ENCODE measurements at regions not wholly inside any gene's neighbourhood (a gene's known extent, or its start where the extent isn't known, plus 50 kb on each side); places are given as distances from the start of the nearest gene placed in this dataset.

DNA sequence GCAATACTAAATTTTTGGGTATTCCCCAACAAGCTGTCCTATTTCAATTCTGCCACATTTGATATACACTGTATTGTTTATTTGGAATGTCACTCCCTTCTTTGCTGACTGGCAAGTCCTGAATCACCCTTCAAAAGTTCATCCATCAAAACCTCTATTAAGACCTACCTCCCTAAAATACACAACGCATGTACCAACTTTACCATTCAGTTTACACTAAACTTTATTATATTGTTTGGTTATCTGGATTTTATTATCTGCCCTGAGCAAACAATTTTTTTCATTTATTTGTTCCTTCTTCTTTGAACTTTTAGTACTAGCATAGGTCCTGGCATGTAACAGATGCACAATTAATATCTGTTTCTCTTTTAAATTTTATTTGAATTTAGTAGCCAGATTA is 958.2 kb upstream of the ADGRB3 start:
- intact Hi-C loops (cut with micrococcal nuclease) = no loop called here
- H3K9me3 Mint-ChIP-seq = no peaks in the 10 kb centered on the region
- H3K36me3 Mint-ChIP-seq (ENCODE audit: low read depth) = no peaks in the 10 kb centered on the region
- H3K27ac Mint-ChIP-seq = no peak overlapping the region
- no peaks in the 10 kb centered on the region for H3K27me3 Mint-ChIP-seq (ENCODE audit: low read depth)
- no peak overlapping the region for H3K4me3 Mint-ChIP-seq (ENCODE audit: low read depth)
- H3K4me1 Mint-ChIP-seq (ENCODE audit: low read depth) = no peaks in the 10 kb centered on the region
- DNase-seq (ENCODE audit: low spot score) = no peak

DNA sequence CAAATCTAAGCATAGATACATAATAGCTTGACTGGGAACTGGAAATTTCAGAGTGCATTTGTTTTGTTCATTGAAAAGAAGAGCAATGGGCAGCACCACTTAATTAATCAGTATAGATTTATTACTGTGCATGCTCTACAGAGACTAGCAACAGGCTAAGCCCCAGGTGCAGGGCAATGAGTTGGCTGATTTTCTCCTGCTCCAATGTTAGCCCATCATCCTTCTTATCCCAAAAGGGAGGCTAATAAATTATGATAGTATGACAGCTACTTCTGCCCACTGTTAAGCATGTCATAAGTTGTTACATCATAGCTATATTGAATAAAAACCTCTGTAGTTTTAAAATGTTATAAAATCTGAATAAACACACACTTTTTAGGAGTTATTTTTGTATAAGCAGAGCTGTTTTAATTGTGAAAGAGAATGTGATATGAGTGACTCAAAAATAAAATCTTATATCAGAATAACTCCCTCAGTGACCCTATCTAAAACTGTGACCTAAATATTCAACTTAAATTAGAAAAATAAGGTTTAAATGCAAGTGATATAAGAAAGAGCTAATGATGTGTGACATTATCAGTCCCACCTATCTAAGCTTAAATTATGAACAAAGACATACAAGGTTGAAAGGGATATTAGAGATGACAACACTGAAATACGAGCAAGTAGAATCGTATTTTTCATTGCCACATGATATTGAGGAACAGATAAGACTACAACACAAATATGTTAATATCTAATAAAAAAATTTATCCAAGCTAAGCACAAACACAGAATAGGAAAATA is 967.3 kb upstream of the ADGRB3 start:
- Mint-ChIP-seq H3K4me1 (ENCODE audit: low read depth) (no peaks in the 10 kb centered on the region), H3K27me3 (ENCODE audit: low read depth) (no peaks in the 10 kb centered on the region), H3K9me3 (peaks cover 3% of the 10 kb centered on the region), H3K27ac (no peak overlapping the region), H3K4me3 (ENCODE audit: low read depth) (no peak overlapping the region), H3K36me3 (ENCODE audit: low read depth) (no peaks in the 10 kb centered on the region)
- intact Hi-C loops (cut with micrococcal nuclease) = no loop called here
- no peak for DNase-seq (ENCODE audit: low spot score)

DNA sequence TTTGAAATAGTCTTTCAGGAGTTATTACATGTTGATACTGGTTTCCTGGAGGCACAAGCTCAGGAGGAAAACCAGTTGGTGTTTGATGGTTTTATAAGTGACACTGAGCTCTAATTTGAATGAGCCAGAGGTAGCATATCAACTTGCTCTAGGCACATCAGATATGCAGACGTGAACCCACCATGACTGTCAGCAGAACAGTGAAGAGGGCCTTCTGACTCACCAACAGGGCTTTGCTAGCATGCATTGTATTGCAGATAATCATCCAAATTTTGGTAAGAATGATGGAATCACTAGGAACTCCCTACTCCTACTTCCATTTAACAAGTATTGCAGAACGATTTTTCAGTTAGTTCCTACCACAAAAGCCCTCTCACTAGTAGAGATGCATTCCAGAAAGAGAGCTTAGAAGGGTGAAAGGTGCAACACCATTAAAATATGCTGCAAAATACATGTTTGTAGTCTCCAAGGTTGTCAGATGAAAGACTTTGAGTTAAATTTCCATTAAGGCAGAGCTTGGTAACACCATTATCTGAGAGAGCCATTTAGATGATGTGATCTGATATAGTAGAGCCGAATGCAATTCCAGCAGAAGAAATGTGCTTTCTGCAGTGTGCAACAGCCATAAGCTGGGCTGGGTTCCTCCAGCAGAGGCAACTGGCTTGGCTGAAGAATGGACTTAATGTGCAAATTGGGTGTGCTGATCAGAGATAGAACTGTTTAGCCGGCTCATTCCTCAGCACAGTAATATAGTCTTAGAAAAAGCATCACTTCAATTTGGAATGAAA is 968.7 kb upstream of the ADGRB3 start:
- Mint-ChIP-seq H3K27me3 (ENCODE audit: low read depth) (no peaks in the 10 kb centered on the region), H3K36me3 (ENCODE audit: low read depth) (no peaks in the 10 kb centered on the region), H3K4me3 (ENCODE audit: low read depth) (no peak overlapping the region), H3K4me1 (ENCODE audit: low read depth) (no peaks in the 10 kb centered on the region), H3K9me3 (peaks cover 3% of the 10 kb centered on the region), H3K27ac (no peak overlapping the region)
- intact Hi-C loops (cut with micrococcal nuclease) = no loop called here
- DNase-seq (ENCODE audit: low spot score) = no peak

DNA sequence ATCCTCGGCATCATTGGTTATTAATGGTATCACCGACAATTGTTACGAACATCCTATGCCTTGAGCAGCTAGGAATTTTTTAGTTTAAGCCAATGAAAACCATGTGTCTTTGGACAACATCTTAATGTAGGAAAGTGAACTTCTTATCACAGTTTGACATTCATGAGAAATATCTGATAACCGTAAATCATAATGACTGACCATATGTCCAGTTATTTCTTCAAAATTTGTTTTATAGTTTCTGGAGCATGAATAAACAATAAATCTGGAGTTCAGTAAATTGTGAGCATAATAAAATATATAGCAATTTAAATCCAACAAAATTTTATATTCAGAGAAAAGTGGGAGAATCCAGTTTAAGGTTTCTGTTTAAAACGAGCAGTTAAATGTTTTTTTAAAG is 970.1 kb upstream of the ADGRB3 start:
- no peaks in the 10 kb centered on the region for H3K27me3 Mint-ChIP-seq (ENCODE audit: low read depth)
- no peaks in the 10 kb centered on the region for H3K36me3 Mint-ChIP-seq (ENCODE audit: low read depth)
- no peak overlapping the region for H3K4me3 Mint-ChIP-seq (ENCODE audit: low read depth)
- H3K9me3 Mint-ChIP-seq = peaks cover 3% of the 10 kb centered on the region
- H3K27ac Mint-ChIP-seq = no peak overlapping the region
- intact Hi-C loops (cut with micrococcal nuclease) = no loop called here
- no peak for DNase-seq (ENCODE audit: low spot score)
- H3K4me1 Mint-ChIP-seq (ENCODE audit: low read depth) = no peaks in the 10 kb centered on the region

DNA sequence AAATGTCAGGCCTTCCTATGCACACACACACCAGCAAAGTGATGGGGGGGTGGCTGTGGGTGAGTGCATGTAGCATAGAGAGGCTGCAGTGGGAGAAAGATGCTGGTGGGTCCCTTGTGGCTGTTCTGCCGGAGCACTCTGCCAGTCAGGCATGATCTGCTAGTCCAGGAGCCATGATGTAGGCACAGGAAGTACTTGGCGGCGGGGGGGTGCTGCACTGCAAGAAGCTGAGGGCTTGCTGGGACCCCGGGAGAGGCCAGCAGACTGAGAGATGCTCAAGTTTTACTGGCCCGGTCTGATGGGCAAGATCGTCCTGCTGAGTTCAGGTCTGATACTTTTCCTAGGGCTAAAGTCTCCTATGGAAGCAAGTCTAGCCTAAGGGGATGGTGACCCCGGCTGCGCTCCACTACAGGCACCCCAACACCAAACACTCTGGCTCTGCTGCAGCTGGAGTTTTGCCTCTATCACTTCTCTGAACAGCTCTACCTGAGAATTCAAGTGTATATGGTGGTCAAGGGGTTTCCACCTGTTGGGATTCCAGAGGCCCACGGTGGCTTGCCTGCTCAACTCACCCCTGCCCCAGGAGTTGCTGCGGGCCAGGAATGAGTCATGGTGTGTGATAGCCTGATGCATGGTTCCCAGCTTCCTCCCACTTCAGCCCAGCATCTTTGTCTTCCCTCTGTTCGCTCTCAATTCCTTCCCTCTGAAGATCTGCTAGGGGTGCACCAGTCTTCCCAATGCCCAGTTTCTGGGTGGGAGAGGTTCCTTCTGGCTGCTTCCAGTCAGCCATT is 971.8 kb upstream of the ADGRB3 start:
- Mint-ChIP-seq H3K4me1 (ENCODE audit: low read depth) (no peaks in the 10 kb centered on the region), H3K36me3 (ENCODE audit: low read depth) (no peaks in the 10 kb centered on the region), H3K9me3 (peaks cover 3% of the 10 kb centered on the region), H3K27me3 (ENCODE audit: low read depth) (no peaks in the 10 kb centered on the region), H3K4me3 (ENCODE audit: low read depth) (no peak overlapping the region), H3K27ac (no peak overlapping the region)
- DNase-seq (ENCODE audit: low spot score) = no peak
- intact Hi-C loops (cut with micrococcal nuclease) = no loop called here

DNA sequence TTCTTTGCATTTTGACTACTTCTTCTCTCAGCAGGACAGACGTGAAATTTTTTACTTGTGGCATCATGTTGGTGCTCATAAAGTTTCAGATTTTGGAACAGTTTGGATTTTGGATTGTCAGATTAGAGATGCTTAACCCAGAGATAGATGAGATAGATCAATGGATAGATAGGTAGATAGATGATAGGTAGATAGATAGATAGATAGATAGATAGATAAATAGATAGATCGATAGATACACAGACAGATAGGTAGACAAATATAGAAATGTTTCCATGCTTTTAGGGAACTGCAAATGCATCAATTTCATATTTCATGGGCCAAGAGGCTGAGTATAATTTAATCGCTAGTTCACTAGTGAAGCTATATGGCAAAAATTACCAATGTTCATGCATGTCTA is 981.5 kb upstream of the ADGRB3 start:
- Mint-ChIP-seq H3K36me3 (ENCODE audit: low read depth) (no peaks in the 10 kb centered on the region), H3K27ac (no peak overlapping the region), H3K27me3 (ENCODE audit: low read depth) (no peaks in the 10 kb centered on the region), H3K4me1 (ENCODE audit: low read depth) (no peaks in the 10 kb centered on the region), H3K9me3 (peaks cover 6% of the 10 kb centered on the region), H3K4me3 (ENCODE audit: low read depth) (no peak overlapping the region)
- intact Hi-C loops (cut with micrococcal nuclease) = no loop called here
- no peak for DNase-seq (ENCODE audit: low spot score)

DNA sequence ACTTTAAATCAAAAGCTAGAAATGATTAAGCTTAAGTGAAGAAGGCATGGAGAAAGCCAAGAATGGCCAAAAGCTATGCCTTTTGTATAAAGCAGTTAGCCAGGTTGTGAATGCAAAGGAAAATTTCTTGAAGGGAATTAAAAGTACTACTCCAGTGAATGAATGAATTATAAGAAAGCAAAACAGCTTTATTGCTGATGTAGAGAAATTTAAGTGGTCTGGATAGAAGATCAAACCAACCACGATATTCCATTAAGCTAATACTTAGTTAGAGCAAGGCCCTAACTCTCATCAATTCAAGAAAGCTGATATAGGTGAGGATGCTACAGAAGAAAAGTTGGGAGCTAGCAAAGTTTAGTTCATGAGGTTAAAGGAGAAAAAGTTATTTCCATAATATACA is 988.5 kb upstream of the ADGRB3 start:
- intact Hi-C loops (cut with micrococcal nuclease) = no loop called here
- Mint-ChIP-seq H3K4me1 (ENCODE audit: low read depth) (no peaks in the 10 kb centered on the region), H3K9me3 (no peaks in the 10 kb centered on the region), H3K36me3 (ENCODE audit: low read depth) (no peaks in the 10 kb centered on the region), H3K4me3 (ENCODE audit: low read depth) (no peak overlapping the region), H3K27me3 (ENCODE audit: low read depth) (no peaks in the 10 kb centered on the region), H3K27ac (no peak overlapping the region)
- no peak for DNase-seq (ENCODE audit: low spot score)

DNA sequence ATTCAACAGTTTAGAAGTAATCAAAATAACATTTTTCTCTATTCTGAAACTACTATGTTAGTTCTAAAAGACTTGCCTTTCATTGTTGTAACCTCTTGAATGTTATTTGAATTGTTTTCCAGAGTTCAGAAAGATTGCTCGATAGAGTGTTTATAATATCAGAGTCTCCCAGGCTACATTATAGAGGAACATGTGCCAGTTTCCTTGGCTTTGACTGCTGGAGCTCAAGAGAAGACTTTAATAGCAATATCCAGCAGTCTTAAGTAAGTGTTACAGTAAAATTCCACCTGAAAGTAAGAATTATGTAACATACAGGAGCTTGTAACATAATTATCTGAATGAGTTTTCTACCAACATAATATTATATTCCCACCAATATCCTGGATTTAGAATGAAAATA is 991.8 kb upstream of the ADGRB3 start:
- no peak overlapping the region for H3K27ac Mint-ChIP-seq
- no peak overlapping the region for H3K4me3 Mint-ChIP-seq (ENCODE audit: low read depth)
- H3K4me1 Mint-ChIP-seq (ENCODE audit: low read depth) = no peaks in the 10 kb centered on the region
- H3K9me3 Mint-ChIP-seq = no peaks in the 10 kb centered on the region
- no peaks in the 10 kb centered on the region for H3K36me3 Mint-ChIP-seq (ENCODE audit: low read depth)
- intact Hi-C loops (cut with micrococcal nuclease) = no loop called here
- DNase-seq (ENCODE audit: low spot score) = no peak
- H3K27me3 Mint-ChIP-seq (ENCODE audit: low read depth) = no peaks in the 10 kb centered on the region

DNA sequence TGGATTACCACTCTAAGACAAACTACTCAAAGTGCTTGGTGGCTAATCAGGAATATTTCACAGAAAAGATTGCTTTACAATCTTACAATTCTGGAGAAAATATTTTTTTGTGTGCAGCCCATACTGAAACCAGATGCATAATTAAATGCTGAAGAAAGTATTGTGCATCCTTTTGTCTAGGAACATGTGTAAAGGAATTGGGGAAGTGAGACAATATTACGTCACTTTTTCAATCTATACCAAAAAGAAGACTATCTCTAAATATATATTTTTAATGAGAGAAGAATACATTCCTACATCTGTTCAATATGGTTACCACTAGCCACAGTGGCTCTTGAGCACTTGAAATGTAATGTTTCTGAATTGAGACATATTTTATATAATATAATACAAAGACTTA is 992.5 kb upstream of the ADGRB3 start:
- intact Hi-C loops (cut with micrococcal nuclease) = no loop called here
- Mint-ChIP-seq H3K4me3 (ENCODE audit: low read depth) (no peak overlapping the region), H3K4me1 (ENCODE audit: low read depth) (no peaks in the 10 kb centered on the region), H3K9me3 (no peaks in the 10 kb centered on the region), H3K27ac (no peak overlapping the region), H3K27me3 (ENCODE audit: low read depth) (no peaks in the 10 kb centered on the region), H3K36me3 (ENCODE audit: low read depth) (no peaks in the 10 kb centered on the region)
- no peak for DNase-seq (ENCODE audit: low spot score)

DNA sequence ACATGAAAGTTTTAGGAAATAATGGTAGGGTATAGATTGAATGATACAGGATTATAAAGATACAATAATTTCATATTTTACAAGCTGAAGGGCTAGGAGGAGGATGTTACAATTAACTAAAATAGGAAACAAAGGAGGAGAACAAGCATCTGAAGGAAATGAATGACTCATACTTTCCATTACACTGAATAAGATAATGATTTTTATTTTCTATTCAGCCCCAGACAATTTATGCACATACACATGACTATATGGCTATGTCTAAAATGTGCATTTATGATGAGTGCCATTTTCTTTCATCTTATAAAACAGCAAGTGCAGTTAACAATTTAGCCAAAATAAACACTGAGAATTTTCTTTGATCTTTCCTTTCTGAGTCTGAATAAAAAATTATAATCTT is 994.6 kb upstream of the ADGRB3 start:
- Mint-ChIP-seq H3K4me1 (ENCODE audit: low read depth) (no peaks in the 10 kb centered on the region), H3K36me3 (ENCODE audit: low read depth) (no peaks in the 10 kb centered on the region), H3K27ac (no peak overlapping the region), H3K9me3 (no peaks in the 10 kb centered on the region), H3K4me3 (ENCODE audit: low read depth) (no peak overlapping the region), H3K27me3 (ENCODE audit: low read depth) (no peaks in the 10 kb centered on the region)
- intact Hi-C loops (cut with micrococcal nuclease) = no loop called here
- no peak for DNase-seq (ENCODE audit: low spot score)

DNA sequence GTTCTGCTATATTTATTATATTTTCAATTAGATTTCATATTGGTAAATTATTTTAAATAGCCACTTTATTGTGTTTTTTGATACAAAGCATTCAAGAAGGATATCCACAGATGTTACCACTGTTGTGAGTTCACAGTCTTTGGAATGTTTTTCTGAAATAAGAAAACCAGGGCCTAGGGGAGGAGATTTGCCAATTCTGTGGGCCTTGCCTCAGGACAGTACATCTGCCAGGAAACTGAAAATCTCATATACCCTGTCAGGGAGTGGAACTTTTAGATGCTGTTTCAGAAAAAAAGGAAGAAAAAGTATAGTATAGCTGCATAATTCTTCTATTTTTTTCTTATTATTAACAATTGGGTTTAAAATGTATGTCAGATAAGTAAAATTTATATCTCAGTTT is 995.9 kb upstream of the ADGRB3 start:
- Mint-ChIP-seq H3K4me1 (ENCODE audit: low read depth) (no peaks in the 10 kb centered on the region), H3K27ac (no peak overlapping the region), H3K27me3 (ENCODE audit: low read depth) (no peaks in the 10 kb centered on the region), H3K9me3 (no peaks in the 10 kb centered on the region), H3K36me3 (ENCODE audit: low read depth) (no peaks in the 10 kb centered on the region), H3K4me3 (ENCODE audit: low read depth) (no peak overlapping the region)
- intact Hi-C loops (cut with micrococcal nuclease) = no loop called here
- DNase-seq (ENCODE audit: low spot score) = no peak

DNA sequence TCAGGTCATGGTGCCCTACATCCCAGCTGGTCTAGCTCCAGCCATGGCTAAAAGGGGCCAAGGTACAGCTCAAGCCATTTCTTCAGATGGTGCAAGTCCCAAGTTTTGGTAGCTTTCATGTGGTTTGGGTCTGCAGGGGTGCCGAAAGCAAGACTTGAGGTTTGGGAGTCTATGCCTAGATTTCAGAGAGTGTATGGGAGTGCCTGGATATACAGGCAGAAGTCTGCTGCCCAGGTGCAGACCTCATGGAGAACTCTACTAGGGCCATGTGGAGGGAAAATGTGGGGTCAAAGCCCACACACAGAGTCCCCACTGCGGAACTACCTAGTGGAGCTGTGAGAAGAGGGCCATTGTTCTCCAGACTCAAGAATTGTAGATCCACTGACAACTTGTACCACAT is 1000.9 kb upstream of the ADGRB3 start:
- H3K4me3 Mint-ChIP-seq (ENCODE audit: low read depth) = no peak overlapping the region
- H3K9me3 Mint-ChIP-seq = peaks cover 8% of the 10 kb centered on the region
- no peak for DNase-seq (ENCODE audit: low spot score)
- H3K36me3 Mint-ChIP-seq (ENCODE audit: low read depth) = no peaks in the 10 kb centered on the region
- no peaks in the 10 kb centered on the region for H3K27me3 Mint-ChIP-seq (ENCODE audit: low read depth)
- no peak overlapping the region for H3K27ac Mint-ChIP-seq
- intact Hi-C loops (cut with micrococcal nuclease) = no loop called here
- H3K4me1 Mint-ChIP-seq (ENCODE audit: low read depth) = no peaks in the 10 kb centered on the region

DNA sequence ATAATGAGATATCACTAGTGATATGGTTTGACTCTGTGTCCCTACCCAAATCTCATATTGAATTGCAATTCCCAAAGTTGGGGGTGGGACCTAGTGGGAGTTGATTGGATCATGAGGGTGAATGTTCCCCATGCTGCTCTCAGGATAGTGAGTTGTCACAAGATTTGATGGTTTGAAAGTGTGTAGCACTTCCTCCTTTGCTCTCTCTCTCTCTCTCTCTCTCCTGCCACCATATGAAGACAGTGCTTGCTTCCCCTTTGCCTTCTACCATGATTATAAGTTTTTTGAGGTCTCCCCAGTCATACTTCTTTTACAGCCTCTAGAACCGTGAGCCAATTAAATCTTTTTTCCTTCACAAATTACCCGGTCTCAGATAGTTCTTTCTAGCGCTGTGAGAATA is 1002.0 kb upstream of the ADGRB3 start:
- Mint-ChIP-seq H3K36me3 (ENCODE audit: low read depth) (no peaks in the 10 kb centered on the region), H3K9me3 (peaks cover 8% of the 10 kb centered on the region), H3K4me3 (ENCODE audit: low read depth) (no peak overlapping the region), H3K4me1 (ENCODE audit: low read depth) (no peaks in the 10 kb centered on the region), H3K27me3 (ENCODE audit: low read depth) (no peaks in the 10 kb centered on the region), H3K27ac (no peak overlapping the region)
- DNase-seq (ENCODE audit: low spot score) = no peak
- intact Hi-C loops (cut with micrococcal nuclease) = no loop called here
